KBM-7 (cell line): ENCODE measurements at regions not wholly inside any gene's neighbourhood (a gene's known extent, or its start where the extent isn't known, plus 50 kb on each side); places are given as distances from the start of the nearest gene placed in this dataset.

Source experiments
- DNase-seq: peaks from one replicate; pipeline ENCODE4 v3.0.0-alpha.2; 2015
- in situ Hi-C: fragments of 300-500 bp; cut with MboI; formaldehyde crosslinking; loops from 2 replicates; pipeline ENCODE4 v1.14.3; 2020; ENCODE audit warnings: low sequenced_read_pairs, low pct_unique_long_range_greater_than_20kb, mixed read lengths

DNA sequence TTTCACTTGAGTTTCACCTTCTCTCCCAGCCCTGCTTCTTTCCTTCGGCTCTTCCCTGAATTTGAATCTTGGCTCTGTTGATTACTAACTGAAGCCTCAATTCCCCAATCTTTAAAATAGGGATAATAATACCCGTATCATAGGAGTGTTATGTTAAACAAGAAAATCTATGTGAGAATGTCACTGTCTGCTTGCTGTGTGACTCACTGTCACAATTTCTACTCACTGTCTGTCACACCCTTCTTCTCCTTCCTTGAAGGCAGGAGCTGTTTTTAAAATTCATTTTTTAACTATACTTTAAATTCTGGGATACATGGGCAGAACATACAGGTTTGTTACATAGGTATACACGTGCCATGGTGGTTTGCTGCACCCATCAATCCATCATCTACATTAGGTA, 141.6 kb upstream of the CXCR4 start:
- in situ Hi-C loops, result no loop called here
- DNase-seq, result no peak

DNA sequence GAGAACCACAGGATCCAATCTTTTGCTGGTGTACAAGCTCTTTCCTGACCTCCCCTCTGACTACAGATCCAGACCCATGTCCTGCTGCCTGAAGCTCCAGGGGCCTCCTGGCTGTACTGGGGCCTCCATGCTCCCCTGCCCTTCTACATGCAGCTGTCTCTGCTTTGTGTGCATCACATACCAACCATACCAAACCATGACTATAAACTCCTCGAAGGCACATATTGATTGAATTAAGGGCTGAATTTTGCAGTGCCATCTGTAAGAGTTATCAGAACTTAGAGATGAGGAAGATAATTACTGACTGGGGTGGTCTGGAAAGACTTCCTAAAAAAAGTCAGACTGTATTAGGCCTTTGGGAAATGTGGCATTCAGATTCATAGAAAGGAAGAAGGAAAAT, 139.9 kb upstream of the CXCR4 start:
- DNase-seq, result no peak
- in situ Hi-C loops, result no loop called here

DNA sequence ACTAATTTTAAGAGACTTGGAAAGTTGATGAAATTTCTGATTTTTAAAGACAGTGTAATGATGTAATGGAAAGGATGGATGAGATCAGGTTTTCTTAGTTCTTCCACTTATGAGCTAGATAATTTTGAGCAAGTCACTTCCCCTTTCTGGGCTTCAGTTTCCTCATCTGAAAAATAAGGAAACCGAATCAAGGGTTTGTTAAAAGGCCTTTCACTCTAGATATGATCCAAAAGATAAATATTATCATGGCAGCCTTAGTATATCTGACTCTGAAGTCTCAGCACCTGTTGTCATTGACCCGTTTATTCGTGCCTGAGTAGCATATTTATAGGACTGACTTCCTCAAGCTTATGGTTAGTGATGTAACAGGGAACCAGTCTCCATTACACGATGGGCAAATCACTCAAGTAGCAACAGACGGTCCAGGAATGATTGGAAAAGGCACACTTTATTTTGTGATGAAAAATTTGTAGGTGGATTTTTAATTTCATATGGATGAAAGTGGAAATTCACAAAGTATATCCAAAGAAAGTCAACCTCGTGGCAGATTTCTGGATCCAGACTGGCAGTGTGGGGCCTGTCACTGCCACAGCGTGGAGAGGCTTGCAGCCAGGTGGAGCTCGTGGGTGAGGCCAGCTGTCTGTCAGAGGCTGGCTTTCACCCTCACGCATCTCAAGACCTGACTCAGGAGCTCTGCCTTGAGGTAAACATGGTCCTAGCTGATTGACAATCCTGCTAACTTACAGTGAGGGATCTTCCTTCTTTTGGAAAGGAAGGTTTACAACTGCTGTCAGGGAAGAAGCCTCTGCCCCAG, 137.9 kb upstream of the CXCR4 start:
- DNase-seq, result peak; percentile 90
- in situ Hi-C loops, result no loop called here

DNA sequence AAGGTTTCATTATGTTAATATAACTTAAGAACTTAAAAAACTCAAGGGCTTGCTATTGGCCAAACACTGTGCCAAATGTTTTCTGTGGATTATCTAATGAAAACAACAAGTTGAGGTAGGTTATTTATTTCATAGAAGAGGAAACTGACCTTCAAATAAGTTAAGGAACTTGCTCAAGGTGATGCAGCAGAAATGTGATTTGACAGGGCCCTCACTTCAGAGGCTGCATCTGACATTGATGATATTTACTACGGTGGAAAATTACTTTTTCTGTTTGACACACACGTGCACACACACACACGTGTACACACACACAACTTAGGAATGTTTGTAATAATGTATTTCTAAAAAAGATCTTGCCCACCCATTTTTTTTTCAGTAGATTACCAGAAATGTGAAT, 137.2 kb upstream of the CXCR4 start:
- DNase-seq, result no peak
- in situ Hi-C loops, result no loop called here

DNA sequence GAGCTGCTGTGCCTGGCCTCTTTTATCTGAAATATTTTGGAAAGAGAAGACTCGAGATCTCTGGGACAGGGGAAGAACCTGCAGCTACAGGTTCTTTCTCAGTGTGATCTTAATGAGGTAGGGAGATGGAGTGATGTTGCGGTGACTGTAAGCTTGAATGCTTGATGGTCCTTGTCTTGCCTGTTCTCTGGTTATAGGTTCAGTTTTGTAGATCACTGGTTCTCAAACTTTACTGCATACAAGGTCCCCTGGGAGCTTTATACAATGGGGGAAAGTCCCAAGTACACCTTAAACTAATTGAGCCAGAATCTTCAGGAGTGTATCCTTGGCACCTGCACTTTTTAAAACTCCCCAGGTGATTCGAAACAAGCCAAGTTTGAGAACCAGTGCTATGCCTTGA, 136.7 kb upstream of the CXCR4 start:
- in situ Hi-C loops, result no loop called here
- no peak for DNase-seq

DNA sequence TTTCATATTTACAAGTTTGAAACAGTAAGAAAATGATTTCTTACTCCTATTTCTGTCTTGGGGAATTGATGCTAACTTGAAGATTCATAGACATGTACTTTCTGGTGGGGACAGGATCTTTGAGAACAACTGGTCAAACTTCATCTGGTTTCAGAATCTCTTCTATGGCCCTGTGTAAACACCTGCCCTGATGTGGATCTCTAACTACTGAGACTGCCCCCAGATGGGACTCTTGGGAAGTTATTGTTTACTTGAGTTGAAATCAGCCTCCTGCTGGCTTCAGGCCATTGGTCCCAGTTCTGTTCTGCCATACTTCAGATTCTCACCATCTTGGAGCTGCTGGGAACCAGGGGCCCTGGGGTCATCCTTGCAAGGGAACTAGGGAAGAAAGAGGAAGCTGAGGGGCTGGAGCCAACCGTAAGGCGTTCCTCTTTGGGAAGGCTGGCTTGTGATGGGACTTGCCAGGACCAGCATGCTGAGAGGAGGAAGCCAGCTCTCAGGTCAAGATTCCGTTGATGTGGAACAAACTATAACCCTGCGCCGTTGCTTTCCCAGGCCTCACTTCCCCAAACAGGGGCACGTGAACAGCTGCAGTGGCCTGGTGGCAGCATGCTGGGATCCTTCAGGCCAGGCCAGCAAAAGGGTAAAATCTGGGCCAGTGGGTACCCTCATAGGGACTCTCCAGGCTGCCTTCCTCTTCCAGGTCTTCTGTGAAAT, 135.5 kb upstream of the CXCR4 start:
- DNase-seq, result peak; percentile 75
- in situ Hi-C loops, result no loop called here

DNA sequence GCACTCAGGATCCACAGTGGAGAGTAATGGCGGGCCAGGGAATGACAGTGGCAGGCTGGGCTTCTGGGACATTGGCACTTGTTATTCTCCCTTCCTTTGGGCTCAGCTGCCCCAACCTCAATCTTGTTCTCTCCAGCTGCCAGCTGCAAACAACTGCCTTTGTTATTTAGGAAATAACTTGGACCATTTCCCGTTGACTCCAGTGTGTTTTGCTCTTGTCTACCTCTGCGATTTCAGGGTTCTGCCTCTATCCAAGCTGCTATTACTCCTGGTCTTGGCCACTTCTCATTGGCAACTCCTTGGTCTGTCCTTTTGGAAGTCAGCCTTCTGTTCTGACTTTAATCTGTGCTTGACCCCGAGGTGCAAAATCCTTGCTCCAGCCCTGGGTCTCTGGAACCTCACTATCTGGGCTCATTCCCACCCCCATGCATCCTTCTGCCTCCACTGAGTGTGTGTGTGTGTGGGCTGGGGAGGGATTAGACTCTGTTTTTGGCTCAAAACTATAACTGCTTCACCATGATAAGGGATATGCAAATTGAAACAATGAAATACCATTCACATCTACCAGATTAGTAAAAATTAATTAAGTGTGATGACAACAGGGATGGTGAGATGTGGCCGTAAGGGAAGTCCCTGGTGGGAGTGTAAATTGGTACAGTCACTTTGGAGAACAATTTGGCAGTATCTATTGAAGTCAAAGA, 134.1 kb upstream of the CXCR4 start:
- DNase-seq, result no peak
- in situ Hi-C loops, result no loop called here

DNA sequence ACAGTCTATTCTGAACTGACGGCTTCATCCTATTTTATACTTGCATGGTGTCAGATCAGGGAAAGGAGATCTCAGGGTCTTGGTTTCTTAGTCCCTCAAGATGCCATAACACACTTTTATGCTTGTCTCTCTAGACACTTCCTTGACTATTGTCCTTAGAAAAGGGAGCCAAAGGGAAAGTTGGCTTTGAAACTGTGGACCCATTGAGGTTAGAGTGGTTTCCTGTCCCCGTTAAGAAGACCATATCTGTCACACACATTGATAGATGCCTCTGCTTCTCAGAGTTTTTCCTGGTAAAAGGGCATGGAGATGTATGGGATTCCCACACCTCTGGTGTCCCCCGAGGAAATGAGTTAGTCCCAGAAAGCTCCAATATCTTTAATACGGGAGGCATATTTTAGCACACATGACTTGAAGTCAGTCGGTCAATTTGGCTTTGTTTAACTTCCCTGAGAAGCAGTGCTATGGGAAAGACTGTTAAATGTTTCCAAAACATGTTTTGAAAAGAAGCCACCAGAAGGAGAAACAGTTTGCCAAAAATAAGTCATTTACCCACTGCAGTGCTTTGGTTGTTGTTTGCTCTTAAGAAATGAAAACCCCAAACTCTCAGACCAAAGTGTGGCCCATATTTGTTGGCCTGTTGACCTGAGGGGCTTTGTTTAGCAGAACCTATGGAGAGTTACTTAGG, 133.4 kb upstream of the CXCR4 start:
- in situ Hi-C loops, result no loop called here
- peak; percentile 41 for DNase-seq

DNA sequence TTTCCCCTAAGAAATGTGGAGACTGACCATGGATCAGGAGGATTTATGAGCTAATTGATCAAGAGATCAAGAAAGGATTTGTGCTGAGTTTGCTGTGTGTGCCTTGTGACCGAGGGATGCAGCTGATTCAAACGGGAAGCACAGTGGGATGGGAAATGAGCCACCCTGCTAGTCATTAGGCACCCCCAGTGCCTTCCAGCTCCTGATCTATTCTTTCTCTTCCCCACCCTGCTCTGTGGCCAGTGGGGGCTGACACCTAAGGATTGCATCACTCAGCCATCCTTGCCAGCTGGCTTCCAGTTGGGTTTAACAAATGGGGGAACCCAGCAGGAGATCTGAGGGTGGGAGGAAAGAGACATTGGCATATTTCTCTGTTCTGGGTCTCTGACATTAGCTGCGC, 132.2 kb upstream of the CXCR4 start:
- in situ Hi-C loops, result no loop called here
- DNase-seq, result no peak

DNA sequence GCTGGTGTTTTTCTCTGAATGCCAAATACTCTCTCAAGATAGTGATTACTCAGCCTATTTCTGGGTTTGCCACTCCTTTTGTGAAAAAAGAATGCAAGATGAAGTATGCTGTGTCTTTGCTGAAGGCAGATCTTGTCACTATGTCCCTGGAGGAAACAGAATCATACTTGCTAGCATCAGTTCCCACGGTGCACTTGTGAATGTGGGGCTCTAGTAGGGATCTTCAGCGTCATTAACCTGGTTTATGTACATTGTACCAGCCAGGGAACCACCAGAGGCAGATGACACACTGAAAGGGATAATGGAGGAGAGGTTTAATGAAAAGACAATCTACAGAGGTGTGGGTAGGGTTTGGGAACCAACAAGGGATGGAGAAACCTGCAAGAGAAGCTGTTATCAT, 131.0 kb upstream of the CXCR4 start:
- no peak for DNase-seq
- in situ Hi-C loops, result no loop called here

DNA sequence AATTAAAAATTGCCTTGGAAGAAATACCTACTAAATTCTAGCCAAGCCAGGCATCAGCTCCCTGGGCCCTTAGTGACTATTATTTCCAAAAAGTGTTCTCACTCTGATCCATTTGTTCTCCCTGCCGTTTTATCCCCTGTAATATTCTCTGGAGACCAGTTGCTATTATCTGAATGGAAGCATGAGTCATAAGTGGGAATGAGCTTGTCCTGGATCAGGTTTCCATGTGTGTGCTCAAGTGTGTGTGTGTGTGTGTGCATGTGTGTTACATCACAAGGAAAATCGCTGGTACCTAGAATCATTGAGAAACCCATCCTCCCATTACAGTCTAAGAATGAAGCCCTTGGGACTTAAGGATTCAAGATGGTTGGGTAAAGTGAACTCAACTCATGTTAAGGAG, 130.3 kb upstream of the CXCR4 start:
- DNase-seq, result no peak

DNA sequence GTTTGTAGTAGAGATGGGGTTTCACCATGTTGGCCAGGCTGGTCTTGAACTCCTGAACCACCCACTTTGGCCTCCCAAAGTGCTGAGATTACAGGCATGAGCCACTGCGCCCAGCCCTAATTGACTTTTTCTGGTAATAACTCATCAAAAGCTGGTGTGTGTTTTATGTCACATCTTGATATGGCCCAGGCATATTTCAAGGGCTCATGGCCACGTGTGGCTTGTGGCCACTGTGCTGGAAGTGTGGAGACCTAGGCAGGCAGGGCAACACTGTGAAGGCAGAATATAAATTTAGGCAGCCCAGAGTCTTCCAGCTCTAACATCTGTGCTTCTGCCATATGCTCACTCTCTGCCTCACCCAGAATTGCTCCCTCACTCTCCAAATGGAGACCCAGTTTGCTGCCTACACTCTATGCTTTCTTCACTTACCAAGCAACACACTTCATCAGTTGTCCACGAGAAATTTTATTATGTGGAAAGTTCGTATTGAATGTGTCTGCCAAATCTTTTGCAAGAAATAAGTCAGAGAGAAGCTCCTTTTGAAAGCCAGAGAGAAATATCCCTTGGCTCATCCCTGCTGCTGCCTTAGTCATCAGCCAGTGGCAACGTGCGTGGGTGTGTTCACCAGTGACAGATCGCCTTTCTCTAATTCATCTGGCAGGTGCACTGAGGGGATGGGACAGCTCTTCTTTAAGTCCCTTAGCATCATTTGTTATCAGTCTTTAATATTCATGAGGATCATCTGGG, 129.4 kb upstream of the CXCR4 start:
- no peak for DNase-seq
- in situ Hi-C loops, result no loop called here

More for the DNA sequence above, 130.3 kb upstream of the CXCR4 start:
- in situ Hi-C loops, result no loop called here

DNA sequence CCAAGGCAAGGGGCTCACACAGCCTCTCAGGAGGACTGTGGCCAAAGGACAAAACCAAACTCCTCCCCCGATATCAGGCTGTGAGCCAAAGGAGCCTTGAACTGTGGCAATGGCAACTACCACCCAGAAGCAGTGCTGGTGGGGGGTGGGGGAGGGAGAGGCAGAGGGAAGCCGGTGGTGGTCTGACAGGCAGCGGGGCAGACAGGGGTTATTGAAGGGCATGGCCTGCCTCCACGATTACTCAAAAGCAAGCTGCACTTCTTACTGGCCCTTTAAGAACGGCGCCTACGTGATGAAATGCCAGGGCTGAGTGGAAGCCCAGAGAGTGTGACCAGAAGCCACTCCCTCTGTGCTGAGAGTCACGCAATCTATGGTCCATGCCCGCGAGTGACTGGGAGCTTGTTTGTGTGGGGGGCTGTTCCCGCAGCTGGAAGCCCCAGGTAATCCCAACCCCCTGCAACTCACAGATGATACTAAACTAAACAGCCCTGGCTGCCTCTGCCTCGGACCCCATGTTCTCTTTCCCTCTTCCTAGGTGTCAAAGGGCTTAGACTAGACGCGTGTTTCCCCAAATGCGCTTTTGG, 128.2 kb upstream of the CXCR4 start:
- peak; percentile 72 for DNase-seq
- in situ Hi-C loops, result no loop called here

DNA sequence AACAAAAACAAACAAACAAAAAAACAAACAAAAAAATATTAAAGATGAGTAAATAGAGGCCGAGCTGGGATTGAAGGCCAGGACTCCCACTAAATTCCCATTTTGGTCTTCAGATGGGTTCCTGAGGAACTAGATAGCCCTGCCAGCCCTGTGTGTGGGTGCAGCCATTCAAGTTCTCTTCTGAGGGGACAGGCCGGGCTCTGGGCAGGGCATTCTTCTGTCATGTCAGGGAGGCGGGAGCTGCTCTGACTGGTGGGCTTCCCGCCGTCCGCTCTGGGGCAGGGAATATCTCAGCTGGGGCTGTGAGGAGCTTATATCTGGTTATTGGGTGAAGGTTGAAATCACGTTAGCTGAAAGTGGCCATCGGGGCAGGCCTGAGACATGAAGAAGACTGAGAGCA, 127.3 kb upstream of the CXCR4 start:
- in situ Hi-C loops, result no loop called here
- no peak for DNase-seq

DNA sequence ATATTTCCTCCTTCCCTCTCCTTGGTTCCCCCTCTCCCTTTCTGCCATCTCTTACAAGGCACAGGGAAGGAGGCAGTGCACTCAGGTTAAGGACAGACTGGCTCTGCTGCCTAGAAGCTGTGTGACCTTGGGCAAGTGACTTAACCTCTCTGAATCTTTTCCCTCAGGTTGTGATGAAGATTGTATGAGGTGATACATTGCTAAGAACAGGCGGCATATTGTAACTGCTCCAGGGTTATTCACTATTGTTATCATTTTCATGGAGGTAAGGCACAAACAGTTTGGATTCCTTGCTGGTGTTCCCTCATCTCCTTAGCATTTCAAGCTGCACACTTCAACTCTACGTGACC, 126.6 kb upstream of the CXCR4 start:
- no peak for DNase-seq
- in situ Hi-C loops, result no loop called here

DNA sequence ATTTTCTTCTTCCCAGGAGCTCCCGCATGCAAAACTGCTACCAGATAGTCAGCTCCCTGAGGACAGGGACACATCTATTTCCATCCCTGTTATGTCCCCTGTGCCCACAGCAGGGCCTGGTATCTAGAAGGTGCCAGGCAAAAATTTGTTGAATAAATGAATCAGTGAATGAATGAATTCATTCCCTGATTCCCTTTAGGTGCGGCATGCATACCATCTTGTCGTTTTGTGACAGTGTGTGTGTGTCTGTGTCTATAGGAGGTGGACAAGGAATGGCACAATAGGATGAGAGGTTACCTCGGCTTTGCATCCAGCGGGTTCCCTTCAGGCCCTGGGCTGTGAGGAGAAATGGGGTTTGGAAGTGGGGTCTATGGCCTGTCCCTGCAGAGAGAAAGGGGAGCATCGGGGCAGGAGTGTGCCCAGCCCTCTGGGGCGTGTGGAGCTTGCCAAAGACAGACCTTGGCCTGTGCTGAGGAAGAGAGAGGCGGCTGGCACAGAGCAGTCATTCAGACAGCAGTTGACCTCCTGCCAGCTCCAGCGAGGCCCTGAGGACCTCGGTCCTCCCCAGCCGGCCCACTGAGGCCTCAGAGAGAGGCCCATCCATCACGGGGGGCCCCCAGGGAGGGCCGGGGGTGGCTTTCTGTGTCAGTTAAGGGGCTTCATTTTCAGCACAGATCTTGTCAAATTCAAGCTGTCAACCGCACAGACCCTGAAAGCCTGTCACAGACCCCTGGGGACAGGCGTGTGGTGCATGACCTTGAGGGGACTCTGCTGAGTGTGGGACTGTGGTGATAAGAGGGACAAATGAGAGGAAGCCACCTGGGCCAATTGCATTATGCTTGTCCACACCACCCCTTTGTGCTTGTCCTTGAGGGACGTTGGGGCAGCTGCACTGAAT, 125.9 kb upstream of the CXCR4 start:
- in situ Hi-C loops, result no loop called here
- no peak for DNase-seq

DNA sequence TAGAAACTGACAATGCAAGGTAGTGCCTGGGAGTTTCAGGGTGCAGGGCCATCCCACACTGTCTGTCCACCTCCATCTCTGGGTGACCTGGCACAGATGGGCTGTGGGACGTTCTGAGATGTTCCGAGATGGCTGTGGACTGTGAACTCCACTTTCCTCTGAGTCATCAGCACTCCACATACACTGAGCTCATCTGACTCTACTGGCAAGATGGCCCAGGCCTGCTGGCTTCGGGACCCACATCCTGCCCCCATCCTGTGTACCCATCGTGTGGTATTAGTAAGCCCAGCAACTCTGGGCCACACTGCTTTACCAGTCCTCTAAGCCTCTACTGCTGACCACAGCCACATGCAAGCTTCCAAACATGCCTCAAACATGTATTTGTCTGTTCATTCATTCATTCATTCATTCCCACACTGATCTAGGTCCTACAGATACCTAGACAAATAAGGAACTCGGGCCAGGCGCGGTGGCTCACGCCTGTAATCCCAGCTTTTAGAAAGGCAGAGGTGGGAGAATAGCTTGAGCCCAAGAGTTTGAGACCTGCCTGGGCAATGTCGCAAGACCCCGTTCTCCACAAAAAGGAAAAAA, 124.8 kb upstream of the CXCR4 start:
- no peak for DNase-seq
- in situ Hi-C loops, result no loop called here

DNA sequence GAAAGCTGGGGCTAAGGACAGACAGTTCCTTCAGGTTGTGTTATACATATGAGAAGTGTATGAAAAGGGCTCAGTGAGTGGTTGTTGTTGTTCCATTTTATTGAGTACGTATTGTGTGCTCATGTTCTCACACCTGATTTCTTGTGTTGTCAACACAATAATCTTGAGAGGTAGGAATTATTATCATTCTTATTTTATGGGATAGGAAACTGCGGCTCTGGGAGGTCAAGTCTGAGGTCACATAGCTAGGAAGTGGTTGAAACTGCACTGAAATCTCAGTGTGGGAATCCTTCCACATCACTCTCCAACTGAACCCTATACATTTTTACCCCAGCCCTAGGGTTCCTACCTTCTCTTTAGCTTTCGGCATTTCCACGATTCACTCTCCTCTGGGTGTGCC, 124.2 kb upstream of the CXCR4 start:
- in situ Hi-C loops, result no loop called here

More for the DNA sequence above, 124.2 kb upstream of the CXCR4 start:
- DNase-seq, result no peak
